HEK293 (cell line): ENCODE measurements at regions not wholly inside any gene's neighbourhood (a gene's known extent, or its start where the extent isn't known, plus 50 kb on each side); places are given as distances from the start of the nearest gene placed in this dataset.

Source experiments
- CTCF ChIA-PET: fragments of 350-600 bp; formaldehyde crosslinking; extraction: SDS; loops from one replicate; lab custom pipeline; 2021; ENCODE audit warnings: antibody characterized with exemption; lab: Yijun Ruan, JAX
- POLR2A ChIA-PET: fragments of 300-600 bp; formaldehyde crosslinking; extraction: SDS; loops from one replicate; lab custom pipeline; 2020; ENCODE audit warnings: antibody characterized with exemption, inconsistent platforms; lab: Yijun Ruan, JAX
- H3K27ac ChIP-seq: fragments of 200-500 bp; sonication (Bioruptor generic); 2 replicates; pipeline ENCODE4 v1.5.1; 2014; ENCODE audit warnings: low read depth, low read length, control low read depth, inconsistent platforms; ENCODE audit errors: extremely low read depth
- H3K36me3 ChIP-seq, 2 experiments: fragments of 200-500 bp in 1 of 2; sonication (Bioruptor generic) in 1 of 2; 1 replicate in 1 of 2; 2 replicates in 1 of 2; pipeline ENCODE4 v1.5.1; 2014 to 2017; ENCODE audit warnings: inconsistent platforms in 2 of 2, low read length in 2 of 2; ENCODE audit not compliant: control insufficient read depth in 2 of 2, insufficient read depth in 1 of 2
- H3K4me1 ChIP-seq: fragments of 200-500 bp; sonication (Bioruptor generic); 2 replicates; pipeline ENCODE4 v1.5.1; 2014; ENCODE audit warnings: mild to moderate bottlenecking, low read length, inconsistent platforms; ENCODE audit not compliant: control insufficient read depth, insufficient read depth
- H3K4me3 ChIP-seq: 2 replicates; pipeline ENCODE4 v1.5.1; 2011; ENCODE audit warnings: low read depth, mild to moderate bottlenecking, control low read depth, low read length, moderate library complexity
- H3K9me3 ChIP-seq: fragments of 200-500 bp; sonication (Bioruptor generic); 2 replicates; pipeline ENCODE4 v1.5.1; 2014; ENCODE audit warnings: low read depth, low read length, inconsistent platforms; ENCODE audit not compliant: control insufficient read depth, insufficient read depth
- GLI2 ChIP-seq: fragments of 450-650 bp; formaldehyde crosslinking; IDR thresholded peaks from 2 replicates; pipeline ENCODE4; 2017; ENCODE audit warnings: missing biosample characterization, missing genetic modification characterization, low read depth, borderline replicate concordance
- OVOL3 ChIP-seq: fragments of 450-650 bp; formaldehyde crosslinking; IDR thresholded peaks from 2 replicates; pipeline ENCODE4 v1.5.1; 2016; ENCODE audit warnings: missing biosample characterization, missing genetic modification characterization
- SP7 ChIP-seq: fragments of 450-650 bp; formaldehyde crosslinking; IDR thresholded peaks from 2 replicates; pipeline ENCODE4 v1.5.1; 2016; ENCODE audit warnings: missing biosample characterization, missing genetic modification characterization
- TRIM28 ChIP-seq: IDR thresholded peaks from 2 replicates; pipeline ENCODE4 v1.6.1; 2011; ENCODE audit warnings: low read length, control low read depth, borderline replicate concordance
- ZNF140 ChIP-seq: fragments of 450-650 bp; formaldehyde crosslinking; IDR thresholded peaks from 2 replicates; pipeline ENCODE4 v1.5.1; 2016; ENCODE audit warnings: missing biosample characterization, missing genetic modification characterization
- ZNF19 ChIP-seq: fragments of 450-650 bp; formaldehyde crosslinking; IDR thresholded peaks from 2 replicates; pipeline ENCODE4; 2016; ENCODE audit warnings: missing biosample characterization, missing genetic modification characterization, low read depth
- ZNF24 ChIP-seq: fragments of 450-650 bp; formaldehyde crosslinking; IDR thresholded peaks from 2 replicates; pipeline ENCODE4 v1.5.1; 2016; ENCODE audit warnings: missing biosample characterization, missing genetic modification characterization
- ZNF433 ChIP-seq: fragments of 450-650 bp; formaldehyde crosslinking; IDR thresholded peaks from 2 replicates; pipeline ENCODE4 v1.5.1; 2016; ENCODE audit warnings: missing biosample characterization, missing genetic modification characterization, low read depth
- ZNF48 ChIP-seq: fragments of 450-650 bp; formaldehyde crosslinking; IDR thresholded peaks from 2 replicates; pipeline ENCODE4 v1.5.1; 2016; ENCODE audit warnings: missing biosample characterization, missing genetic modification characterization
- ZNF530 ChIP-seq: fragments of 450-650 bp; formaldehyde crosslinking; IDR thresholded peaks from 2 replicates; pipeline ENCODE4 v1.5.1; 2016; ENCODE audit warnings: low read depth, missing biosample characterization, missing genetic modification characterization
- ZNF558 ChIP-seq: fragments of 450-650 bp; formaldehyde crosslinking; IDR thresholded peaks from 2 replicates; pipeline ENCODE4 v1.5.1; 2016; ENCODE audit warnings: missing biosample characterization, missing genetic modification characterization
- ZNF610 ChIP-seq: fragments of 450-650 bp; formaldehyde crosslinking; IDR thresholded peaks from 2 replicates; pipeline ENCODE4 v1.5.1; 2016; ENCODE audit warnings: missing biosample characterization, missing genetic modification characterization, borderline replicate concordance
- ZNF621 ChIP-seq: fragments of 450-650 bp; formaldehyde crosslinking; IDR thresholded peaks from 2 replicates; pipeline ENCODE4 v1.5.1; 2017; ENCODE audit warnings: missing biosample characterization, missing genetic modification characterization
- ZNF623 ChIP-seq: fragments of 450-650 bp; formaldehyde crosslinking; IDR thresholded peaks from 2 replicates; pipeline ENCODE4 v1.5.1; 2016; ENCODE audit warnings: missing biosample characterization, missing genetic modification characterization
- ZNF654 ChIP-seq: fragments of 450-650 bp; formaldehyde crosslinking; IDR thresholded peaks from 2 replicates; pipeline ENCODE4 v1.5.1; 2016; ENCODE audit warnings: low read depth, missing biosample characterization, missing genetic modification characterization
- ZSCAN23 ChIP-seq: fragments of 450-650 bp; formaldehyde crosslinking; IDR thresholded peaks from 2 replicates; pipeline ENCODE4 v1.5.1; 2016; ENCODE audit warnings: missing biosample characterization, missing genetic modification characterization
- TF ChIP-seq, protein P1 (sequence below): fragments of 450-650 bp; formaldehyde crosslinking; IDR thresholded peaks from 2 replicates; pipeline ENCODE4 v1.5.1; 2016; ENCODE audit warnings: missing biosample characterization, missing genetic modification characterization
- TF ChIP-seq, protein P2 (sequence below): IDR thresholded peaks from 2 replicates; pipeline ENCODE4 v1.6.1; 2011; ENCODE audit warnings: mild to moderate bottlenecking, low read depth, low read length, borderline replicate concordance
- TF ChIP-seq, protein P3 (sequence below): fragments of 450-650 bp; formaldehyde crosslinking; IDR thresholded peaks from 2 replicates; pipeline ENCODE4 v1.5.1; 2017; ENCODE audit warnings: missing biosample characterization, missing genetic modification characterization
- TF ChIP-seq, protein P4 (sequence below): fragments of 450-650 bp; formaldehyde crosslinking; IDR thresholded peaks from 2 replicates; pipeline ENCODE4 v1.5.1; 2016; ENCODE audit warnings: missing biosample characterization, missing genetic modification characterization
- TF ChIP-seq, protein P5 (sequence below): fragments of 450-650 bp; formaldehyde crosslinking; IDR thresholded peaks from 2 replicates; pipeline ENCODE4 v1.5.1; 2016; ENCODE audit warnings: missing biosample characterization, missing genetic modification characterization
- TF ChIP-seq, protein P6 (sequence below): fragments of 450-650 bp; formaldehyde crosslinking; IDR thresholded peaks from 2 replicates; pipeline ENCODE4 v1.5.1; 2016; ENCODE audit warnings: missing biosample characterization, missing genetic modification characterization

DNA sequence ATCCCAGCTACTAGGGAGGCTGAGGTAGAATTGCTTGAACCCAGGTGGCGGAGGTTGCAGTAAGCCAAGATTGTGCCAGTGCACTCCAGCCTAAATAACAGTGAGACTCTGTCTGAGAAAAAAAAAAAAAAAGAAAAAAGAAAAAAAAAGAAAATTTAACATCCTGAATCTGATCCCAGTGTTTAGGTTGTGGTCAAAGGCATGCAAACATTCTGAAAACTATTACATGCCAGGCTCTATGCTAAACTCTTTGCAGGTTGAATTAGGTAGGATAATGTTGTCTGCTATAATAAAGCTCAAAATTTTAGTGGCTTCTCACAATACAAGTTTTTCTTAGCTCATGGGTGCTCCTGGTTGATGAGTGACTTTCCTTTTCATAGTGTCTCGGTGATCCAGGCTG is 367.4 kb downstream of the PSAT1 start:
- Histone ChIP-seq H3K4me3 (no peak overlapping the region), H3K27ac (no peak overlapping the region), H3K36me3 (no peaks in the 10 kb centered on the region), H3K4me1 (no peaks in the 10 kb centered on the region), H3K9me3 (no peaks in the 10 kb centered on the region)
- ChIA-PET CTCF (interaction anchor here (1.7 kb wide), 1 partner anchor 467 kb away, joined by 3 read pairs; no protein-coding TSS in a partner anchor), POLR2A (no interaction called here)
- TF ChIP-seq, protein P1, sequence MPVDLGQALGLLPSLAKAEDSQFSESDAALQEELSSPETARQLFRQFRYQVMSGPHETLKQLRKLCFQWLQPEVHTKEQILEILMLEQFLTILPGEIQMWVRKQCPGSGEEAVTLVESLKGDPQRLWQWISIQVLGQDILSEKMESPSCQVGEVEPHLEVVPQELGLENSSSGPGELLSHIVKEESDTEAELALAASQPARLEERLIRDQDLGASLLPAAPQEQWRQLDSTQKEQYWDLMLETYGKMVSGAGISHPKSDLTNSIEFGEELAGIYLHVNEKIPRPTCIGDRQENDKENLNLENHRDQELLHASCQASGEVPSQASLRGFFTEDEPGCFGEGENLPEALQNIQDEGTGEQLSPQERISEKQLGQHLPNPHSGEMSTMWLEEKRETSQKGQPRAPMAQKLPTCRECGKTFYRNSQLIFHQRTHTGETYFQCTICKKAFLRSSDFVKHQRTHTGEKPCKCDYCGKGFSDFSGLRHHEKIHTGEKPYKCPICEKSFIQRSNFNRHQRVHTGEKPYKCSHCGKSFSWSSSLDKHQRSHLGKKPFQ (tag by site-specific recombination): no peak
- TF ChIP-seq, protein P2, sequence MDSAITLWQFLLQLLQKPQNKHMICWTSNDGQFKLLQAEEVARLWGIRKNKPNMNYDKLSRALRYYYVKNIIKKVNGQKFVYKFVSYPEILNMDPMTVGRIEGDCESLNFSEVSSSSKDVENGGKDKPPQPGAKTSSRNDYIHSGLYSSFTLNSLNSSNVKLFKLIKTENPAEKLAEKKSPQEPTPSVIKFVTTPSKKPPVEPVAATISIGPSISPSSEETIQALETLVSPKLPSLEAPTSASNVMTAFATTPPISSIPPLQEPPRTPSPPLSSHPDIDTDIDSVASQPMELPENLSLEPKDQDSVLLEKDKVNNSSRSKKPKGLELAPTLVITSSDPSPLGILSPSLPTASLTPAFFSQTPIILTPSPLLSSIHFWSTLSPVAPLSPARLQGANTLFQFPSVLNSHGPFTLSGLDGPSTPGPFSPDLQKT: no peak
- no peak for TF ChIP-seq TRIM28
- no peak for TF ChIP-seq ZNF19 (tag by site-specific recombination)
- TF ChIP-seq ZNF558 (tag by site-specific recombination): no peak
- no peak for TF ChIP-seq GLI2 (tag by site-specific recombination)
- TF ChIP-seq, protein P3, sequence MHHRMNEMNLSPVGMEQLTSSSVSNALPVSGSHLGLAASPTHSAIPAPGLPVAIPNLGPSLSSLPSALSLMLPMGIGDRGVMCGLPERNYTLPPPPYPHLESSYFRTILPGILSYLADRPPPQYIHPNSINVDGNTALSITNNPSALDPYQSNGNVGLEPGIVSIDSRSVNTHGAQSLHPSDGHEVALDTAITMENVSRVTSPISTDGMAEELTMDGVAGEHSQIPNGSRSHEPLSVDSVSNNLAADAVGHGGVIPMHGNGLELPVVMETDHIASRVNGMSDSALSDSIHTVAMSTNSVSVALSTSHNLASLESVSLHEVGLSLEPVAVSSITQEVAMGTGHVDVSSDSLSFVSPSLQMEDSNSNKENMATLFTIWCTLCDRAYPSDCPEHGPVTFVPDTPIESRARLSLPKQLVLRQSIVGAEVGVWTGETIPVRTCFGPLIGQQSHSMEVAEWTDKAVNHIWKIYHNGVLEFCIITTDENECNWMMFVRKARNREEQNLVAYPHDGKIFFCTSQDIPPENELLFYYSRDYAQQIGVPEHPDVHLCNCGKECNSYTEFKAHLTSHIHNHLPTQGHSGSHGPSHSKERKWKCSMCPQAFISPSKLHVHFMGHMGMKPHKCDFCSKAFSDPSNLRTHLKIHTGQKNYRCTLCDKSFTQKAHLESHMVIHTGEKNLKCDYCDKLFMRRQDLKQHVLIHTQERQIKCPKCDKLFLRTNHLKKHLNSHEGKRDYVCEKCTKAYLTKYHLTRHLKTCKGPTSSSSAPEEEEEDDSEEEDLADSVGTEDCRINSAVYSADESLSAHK (tag by site-specific recombination): no peak
- TF ChIP-seq ZNF610 (tag by site-specific recombination): no peak
- TF ChIP-seq, protein P4, sequence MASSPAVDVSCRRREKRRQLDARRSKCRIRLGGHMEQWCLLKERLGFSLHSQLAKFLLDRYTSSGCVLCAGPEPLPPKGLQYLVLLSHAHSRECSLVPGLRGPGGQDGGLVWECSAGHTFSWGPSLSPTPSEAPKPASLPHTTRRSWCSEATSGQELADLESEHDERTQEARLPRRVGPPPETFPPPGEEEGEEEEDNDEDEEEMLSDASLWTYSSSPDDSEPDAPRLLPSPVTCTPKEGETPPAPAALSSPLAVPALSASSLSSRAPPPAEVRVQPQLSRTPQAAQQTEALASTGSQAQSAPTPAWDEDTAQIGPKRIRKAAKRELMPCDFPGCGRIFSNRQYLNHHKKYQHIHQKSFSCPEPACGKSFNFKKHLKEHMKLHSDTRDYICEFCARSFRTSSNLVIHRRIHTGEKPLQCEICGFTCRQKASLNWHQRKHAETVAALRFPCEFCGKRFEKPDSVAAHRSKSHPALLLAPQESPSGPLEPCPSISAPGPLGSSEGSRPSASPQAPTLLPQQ: no peak
- TF ChIP-seq ZNF140 (tag by site-specific recombination): no peak
- TF ChIP-seq ZNF621 (tag by site-specific recombination): no peak
- TF ChIP-seq ZNF654 (tag by site-specific recombination): no peak
- no peak for TF ChIP-seq SP7
- TF ChIP-seq ZNF530 (tag by site-specific recombination): no peak
- no peak for TF ChIP-seq OVOL3
- no peak for TF ChIP-seq ZNF433
- no peak for TF ChIP-seq ZSCAN23 (tag by site-specific recombination)

DNA sequence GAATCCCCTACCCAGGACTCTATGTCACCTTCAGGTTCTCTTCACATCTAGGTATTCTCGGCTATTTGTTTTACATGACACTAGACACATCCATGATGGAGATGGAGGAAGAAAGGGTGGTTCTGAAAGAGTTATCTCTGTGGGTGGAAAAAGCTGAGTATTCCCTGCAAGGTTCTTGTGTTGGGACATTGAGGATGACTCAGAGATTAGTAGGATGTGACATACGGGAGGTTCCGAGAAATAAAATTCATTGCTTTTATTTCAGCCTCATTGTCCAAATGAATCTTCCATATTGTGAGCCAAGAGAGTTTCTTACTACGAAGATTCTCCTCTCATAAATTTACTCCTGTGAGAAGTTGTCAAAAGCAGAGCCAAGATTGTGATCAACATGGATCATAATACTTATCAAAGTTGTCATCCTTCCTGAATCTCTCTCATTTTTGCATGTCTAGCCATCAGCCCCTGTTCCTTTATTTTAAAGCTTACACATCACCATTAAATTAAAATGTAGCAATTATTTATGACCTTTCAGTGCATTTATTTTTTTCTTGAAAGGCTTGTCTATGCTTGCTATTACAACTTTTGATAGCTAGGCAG is 370.0 kb downstream of the PSAT1 start:
- Histone ChIP-seq H3K9me3 (no peaks in the 10 kb centered on the region), H3K4me3 (no peak overlapping the region), H3K27ac (no peak overlapping the region), H3K36me3 (no peaks in the 10 kb centered on the region), H3K4me1 (no peaks in the 10 kb centered on the region)
- ChIA-PET POLR2A (no interaction called here), CTCF (interaction anchor here (0.5 to 1.0 kb wide), 3 partner anchors 41 to 1919 kb away, joined by 3 to 4 read pairs (median 3); no protein-coding TSS in a partner anchor)
- TF ChIP-seq, protein P3 (tag by site-specific recombination): no peak
- TF ChIP-seq ZNF24 (tag by site-specific recombination) (no peak), ZNF623 (tag by site-specific recombination) (no peak), ZNF48 (no peak), ZNF558 (tag by site-specific recombination) (no peak)
- TF ChIP-seq, protein P5, sequence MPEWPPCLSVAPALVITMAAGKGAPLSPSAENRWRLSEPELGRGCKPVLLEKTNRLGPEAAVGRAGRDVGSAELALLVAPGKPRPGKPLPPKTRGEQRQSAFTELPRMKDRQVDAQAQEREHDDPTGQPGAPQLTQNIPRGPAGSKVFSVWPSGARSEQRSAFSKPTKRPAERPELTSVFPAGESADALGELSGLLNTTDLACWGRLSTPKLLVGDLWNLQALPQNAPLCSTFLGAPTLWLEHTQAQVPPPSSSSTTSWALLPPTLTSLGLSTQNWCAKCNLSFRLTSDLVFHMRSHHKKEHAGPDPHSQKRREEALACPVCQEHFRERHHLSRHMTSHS (tag by site-specific recombination): no peak
- TF ChIP-seq, protein P6, sequence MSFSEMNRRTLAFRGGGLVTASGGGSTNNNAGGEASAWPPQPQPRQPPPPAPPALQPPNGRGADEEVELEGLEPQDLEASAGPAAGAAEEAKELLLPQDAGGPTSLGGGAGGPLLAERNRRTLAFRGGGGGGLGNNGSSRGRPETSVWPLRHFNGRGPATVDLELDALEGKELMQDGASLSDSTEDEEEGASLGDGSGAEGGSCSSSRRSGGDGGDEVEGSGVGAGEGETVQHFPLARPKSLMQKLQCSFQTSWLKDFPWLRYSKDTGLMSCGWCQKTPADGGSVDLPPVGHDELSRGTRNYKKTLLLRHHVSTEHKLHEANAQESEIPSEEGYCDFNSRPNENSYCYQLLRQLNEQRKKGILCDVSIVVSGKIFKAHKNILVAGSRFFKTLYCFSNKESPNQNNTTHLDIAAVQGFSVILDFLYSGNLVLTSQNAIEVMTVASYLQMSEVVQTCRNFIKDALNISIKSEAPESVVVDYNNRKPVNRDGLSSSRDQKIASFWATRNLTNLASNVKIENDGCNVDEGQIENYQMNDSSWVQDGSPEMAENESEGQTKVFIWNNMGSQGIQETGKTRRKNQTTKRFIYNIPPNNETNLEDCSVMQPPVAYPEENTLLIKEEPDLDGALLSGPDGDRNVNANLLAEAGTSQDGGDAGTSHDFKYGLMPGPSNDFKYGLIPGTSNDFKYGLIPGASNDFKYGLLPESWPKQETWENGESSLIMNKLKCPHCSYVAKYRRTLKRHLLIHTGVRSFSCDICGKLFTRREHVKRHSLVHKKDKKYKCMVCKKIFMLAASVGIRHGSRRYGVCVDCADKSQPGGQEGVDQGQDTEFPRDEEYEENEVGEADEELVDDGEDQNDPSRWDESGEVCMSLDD (tag by site-specific recombination): no peak
